ENCODE measurements at regions not wholly inside any gene's neighbourhood (a gene's known extent, or its start where the extent isn't known, plus 50 kb on each side); places are given as distances from the start of the nearest gene placed in this dataset.

DNA sequence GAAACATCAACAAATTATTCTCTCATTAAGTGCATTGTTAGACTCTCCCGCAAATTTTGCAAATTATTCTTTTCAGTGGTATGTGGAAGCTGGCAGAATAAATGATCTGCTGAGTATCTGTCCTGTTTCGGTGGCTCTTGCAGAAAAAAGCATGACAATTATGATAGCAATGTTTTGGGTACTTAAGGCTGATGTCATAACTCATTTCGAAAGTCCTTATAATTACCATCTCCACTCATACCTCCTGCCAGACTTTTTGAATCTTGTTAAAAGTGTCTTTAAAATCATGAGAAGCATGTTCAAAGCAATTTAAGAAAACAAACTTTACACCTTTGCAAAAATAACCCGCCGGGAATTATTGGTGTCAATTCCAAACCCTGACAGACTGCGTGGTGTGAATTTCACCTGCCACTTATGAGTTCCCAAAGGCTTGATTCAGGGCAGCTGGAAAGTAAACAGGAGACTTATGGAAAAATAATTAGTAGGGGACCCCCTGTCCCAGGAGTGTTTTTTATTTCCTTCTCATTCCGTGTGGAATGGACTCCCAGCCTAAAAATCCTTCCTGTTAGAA is 87.6 kb upstream of the E2F3 start:
- DNase-seq (ENCODE audit: low read depth) = no peak

DNA sequence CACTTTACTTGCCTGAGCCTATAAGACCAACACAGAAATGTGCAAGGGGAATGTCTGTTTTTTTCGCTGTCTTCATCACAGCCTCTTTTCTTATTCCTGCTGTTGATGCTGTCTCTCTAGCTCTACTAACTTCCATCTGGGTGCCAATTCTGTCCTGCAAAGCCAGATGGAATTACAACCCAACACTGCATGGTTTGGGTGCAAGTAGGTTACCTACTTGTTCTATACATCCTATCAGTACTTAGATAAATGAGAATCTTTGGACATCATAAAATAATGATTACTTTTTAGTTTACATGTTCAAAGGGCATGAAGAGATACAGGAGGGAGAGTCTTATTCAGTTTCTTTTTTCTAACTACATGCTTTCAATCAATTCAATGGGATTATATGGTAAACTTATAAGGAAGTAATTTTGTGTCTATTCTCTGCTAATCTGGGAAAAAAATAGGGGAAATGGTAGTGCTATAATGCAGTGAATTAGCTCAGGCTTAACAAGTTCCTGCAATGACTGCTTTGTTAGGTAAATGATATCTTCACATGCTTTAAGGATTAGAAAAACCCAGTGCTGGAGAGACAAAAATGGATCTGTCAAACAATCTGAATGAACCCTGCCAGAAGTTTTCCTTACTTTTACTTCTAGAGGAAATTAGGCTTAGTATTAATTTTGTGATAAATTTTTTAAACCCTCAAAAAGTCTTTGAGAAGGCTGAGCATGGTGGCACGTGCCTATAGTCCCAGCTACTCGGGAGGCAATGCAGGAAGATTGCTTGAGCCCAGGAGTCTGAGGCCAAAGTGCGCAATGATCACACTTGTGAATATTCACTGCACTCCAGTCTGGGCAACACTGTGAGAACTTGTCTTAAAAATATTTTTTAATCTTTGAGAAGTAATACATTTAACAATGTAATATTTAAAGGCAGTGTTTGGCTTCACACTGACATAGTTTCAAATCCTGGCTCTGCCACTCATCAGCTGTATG is 86.5 kb upstream of the E2F3 start:
- no peak for DNase-seq (ENCODE audit: low read depth)

DNA sequence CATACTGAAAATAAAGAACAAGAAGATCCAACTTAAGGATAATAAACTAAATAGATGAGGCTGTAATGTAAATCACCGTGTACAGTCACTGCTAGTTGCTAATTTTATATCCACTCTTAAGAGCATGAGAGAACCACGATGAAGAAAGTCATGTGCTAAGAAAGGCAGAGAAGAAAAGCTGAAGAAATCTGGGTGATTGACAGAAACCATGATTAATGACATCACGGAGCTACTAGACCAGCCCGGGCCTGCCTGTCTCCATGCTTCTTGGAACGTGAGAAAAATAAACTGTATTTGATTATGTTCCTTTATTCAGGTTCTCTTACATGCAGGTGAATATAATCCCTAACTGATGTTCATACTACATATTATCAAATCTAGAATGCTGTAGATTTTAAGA is 84.2 kb upstream of the E2F3 start:
- no peak for DNase-seq (ENCODE audit: low read depth)

DNA sequence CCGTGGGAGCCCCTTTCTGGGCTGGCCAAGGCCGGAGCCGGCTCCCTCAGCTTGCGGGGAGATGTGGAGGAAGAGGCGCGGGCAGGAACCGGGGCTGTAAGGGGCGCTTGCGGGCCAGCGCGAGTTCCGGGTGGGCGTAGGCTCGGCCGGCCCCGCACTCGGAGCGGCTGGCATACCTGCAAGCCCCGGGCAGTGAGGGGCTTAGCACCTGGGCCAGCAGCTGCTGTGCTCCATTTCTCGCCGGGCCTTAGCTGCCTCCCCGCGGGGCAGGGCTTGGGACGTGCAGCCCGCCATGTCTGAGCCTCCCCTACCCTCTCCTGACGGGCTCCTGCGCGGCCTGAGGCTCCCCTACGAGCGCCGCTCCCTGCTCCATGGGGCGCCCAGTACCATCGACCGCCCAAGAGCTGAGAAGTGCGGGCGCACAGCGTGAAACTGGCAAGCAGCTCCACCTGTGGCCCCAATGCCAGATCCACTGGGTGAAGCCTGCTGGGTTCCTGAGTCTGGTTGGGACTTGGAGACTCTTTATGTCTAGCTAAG is 82.8 kb upstream of the E2F3 start:
- DNase-seq (ENCODE audit: low read depth) = no peak

DNA sequence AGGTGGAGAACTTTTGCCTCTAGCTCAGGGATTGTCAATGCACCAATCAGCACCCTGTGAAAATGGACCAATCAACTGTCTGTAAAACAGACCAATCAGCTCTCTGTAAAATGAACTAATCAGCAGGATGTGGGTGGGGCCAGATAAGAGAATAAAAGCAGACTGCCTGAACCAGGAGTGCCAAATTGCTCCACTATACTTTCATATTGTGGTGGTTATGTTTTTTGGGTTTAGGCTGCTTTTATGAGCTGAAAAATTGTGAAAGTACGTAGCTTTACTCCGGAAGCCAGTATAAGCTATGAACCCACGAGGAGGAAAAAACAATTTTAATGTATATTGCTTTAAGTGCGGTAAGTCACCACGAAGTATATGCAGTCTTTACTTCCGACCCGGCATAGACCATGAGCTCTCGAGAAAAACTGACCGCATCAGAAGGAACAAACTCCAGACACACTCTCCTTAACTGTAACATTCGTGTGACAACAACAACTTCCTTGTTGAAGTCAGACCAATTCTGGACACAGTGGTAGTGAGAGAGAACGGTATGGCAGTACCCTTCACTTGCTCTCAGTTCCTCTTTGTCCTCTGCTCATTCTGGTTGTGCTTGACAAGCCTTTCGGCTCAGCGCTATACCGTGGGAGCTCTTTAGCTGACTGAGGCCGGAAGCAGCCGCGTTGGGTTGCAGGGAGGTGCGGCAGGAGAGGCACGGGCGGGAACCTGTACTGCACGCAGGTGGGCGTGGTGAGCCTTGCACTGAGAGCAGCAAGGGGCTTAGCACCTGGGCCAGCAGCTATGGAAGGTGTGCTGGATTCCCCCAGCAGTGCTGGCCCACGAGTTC is 81.9 kb upstream of the E2F3 start:
- peak; percentile 42 for DNase-seq (ENCODE audit: low read depth)

DNA sequence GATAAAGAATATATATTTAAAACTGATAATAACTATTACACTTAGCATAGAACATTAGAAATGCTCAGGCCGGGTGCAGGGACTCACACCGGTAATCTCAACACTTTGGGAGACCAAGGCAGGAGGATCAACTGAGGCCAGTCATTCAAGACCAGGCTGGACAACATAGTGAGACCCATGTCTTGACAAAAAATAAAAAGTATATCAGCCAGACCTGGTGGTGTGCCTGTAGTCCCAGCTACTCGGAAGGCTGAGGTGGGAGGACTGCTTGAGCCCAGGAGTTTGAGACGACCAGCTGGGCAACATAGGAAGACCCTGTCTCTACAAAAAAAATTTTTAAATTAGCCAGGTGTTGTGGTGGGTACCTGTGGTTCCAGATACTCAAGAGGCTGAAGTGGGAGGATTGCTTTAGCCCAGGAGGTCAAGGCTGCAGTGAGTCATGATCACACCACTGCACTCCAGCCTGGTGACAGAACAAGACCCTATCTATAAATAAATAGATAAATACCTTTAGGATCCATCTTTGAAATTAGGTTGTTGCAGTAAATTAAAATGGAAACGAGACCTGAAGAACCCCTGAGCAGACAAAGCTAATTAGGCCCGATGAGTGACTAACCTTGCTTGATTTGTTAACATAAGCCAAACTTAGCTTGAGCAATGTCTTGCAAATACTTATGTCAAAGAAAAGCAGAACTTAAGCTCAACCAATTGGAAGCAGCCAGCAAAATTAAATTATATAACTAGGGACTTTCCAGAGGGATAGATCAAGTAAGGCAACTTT is 75.8 kb upstream of the E2F3 start:
- no peak for DNase-seq (ENCODE audit: low read depth)

DNA sequence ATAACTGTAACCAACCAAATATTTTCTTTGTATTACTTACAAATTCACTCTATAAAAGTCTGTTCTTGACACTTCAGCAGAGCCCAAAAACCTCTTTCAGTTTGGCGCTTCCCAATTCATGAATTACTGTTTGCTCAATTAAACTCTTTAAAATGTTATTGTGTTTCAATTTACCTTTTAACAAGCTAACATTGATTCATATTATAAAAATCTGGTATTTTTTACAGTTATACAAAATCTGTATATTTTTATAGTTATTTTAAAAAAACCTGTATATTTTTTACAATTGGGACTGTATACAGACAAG is 75.3 kb upstream of the E2F3 start:
- no peak for DNase-seq (ENCODE audit: low read depth)

DNA sequence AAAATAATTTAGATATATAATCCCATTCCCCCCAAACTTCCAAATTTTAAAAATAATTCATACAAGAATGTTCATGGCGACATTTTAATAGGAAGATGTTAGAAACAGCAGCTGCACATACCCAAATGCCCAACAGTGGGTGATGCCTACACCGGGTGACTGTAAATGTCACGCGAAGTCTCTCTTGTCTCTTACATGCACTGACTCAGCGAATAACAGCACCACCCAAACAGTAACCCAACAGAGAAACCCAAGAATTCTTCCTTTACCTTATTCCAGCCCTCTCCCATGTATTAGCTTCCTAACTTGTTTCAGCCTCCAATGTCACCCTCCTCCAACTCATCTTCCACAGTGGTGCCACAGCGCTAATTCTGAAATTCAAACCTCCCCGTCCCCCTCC is 74.5 kb upstream of the E2F3 start:
- DNase-seq (ENCODE audit: low read depth) = no peak

DNA sequence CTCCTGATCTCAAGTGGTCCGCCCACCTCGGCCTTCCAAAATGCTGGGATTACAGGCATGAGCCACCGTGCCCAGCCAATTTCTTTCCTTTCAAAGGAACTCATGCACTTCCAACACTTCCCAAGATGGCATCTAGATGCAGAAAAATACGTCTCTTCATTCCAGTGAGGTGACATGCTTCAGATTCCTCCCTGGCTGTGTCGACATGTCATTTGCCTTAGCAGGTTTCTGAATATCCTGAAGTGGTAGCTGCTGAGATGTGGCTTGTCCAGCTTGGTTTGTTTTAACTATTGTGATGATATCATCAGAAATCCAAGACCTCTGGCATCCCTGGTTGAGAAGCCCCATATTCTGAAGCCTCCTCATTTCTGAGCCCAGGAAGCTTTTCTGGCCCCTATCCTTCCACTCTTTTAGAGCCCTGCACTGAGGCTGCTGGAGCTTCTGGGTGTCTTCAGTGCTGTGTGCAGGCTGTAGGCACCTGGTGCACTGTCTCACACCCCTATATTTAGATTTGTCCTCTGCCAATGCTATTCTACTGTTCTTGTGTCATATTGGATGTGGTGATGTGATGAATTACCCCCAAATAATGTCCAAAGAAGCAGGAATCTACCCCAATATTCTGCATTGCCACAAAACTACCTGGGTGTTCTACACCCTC is 73.3 kb upstream of the E2F3 start:
- DNase-seq (ENCODE audit: low read depth) = no peak

DNA sequence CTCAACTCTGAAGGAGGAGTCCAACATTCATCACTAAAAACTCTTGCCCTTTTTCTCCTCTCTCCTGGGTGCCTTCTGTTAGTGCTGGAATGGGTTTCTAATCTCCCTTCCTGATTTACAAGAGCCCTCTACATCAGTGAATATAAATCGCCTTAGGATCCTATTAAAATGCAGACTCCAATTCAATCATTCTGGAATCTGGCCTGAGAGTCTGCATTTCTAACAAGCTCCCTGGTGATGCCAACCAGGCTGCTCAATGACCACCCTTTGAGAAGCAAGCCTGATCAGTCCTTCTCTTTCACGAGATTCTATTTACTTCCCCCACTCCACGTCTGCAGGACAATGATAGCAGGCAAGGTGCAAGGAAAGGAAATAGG is 72.8 kb upstream of the E2F3 start:
- DNase-seq (ENCODE audit: low read depth) = no peak

DNA sequence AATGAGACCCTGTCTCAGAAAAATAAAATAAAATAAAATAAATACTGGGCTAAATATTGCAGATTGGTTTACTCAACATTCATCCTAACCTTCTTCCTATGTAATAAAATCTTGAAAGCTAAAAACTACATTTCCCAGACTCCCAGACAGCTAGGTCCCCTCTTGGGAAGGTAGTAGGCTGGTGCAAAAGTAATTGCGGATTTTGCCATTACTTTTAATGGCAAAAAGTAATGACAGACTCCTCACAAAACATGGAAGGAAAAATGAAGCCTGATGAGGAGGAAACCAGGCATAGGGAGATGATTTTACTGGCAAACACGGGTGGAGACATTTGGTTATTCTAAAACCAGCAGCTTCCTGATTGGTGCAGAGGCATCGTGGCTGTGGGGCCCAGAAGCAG is 70.6 kb upstream of the E2F3 start:
- DNase-seq (ENCODE audit: low read depth) = no peak

DNA sequence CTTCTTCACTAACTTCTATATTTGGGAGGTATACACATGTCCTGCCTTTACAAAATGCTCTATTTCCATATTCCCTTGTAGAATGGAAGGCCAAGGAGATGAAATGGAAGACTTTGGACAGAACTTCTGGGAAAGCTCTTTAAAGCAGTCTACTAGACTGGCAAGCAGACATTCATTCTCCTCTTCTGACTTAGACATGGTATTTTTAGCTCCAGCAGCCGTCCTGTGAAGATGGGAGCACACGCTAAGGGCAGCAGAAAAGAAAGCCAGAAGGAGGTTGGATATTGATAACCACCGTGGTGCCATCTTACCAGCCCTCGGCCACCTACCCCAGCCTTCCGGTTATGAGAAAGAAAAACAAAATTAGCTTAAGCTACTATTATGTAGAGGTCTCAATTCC is 70.1 kb upstream of the E2F3 start:
- no peak for DNase-seq (ENCODE audit: low read depth)

DNA sequence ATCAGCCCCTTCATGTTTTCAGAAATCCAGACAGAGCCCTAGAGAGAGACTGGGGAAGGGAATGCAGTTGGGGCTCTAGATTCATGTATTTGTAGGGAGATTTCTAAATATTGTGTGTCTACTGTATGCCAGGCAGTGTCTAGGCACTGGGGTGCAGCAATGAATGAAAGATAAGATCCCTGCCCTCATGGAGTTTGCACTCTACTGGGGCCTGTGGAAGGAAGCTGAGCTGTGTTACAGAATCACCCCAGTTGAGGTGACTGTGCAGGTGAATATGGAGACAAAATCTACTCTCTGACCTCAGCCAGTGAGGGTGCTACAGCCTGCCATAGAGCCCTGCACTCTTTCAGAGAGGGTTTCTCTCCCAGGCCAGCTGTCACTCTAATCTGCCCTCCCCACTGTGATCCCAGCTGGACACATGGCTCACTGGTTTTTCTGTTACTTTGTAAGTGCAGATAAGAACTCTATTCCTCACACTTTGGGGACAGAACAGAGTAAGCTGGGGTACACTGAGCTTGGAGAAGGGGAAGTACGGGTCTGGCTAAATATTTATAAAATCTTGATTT is 69.2 kb upstream of the E2F3 start:
- no peak for DNase-seq (ENCODE audit: low read depth)

DNA sequence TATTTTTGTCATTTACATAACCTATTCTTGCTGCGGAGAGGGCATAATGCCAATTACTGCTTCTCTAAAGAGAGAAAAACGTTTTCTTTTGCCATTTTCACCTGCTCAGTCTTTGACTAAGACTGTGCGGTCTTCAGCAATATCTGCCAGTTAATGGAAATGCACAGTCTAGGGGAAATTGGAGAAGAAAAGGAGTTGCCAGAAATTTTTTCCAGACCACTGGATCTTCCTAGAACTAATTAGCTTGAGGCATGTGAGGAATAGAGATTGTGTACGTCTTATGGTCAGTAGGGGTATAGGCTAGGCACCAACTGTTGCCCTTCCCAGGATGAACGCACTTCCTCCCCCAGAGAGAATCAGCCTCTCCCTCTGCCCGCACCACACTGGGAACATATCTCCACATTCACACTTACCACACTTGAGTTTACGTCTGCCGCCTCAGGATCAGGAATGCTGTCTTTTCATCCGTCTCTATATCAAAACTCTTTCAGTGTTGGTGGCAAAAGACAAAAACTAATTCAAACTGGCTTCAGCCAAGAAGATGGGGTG is 67.9 kb upstream of the E2F3 start:
- DNase-seq (ENCODE audit: low read depth) = no peak

DNA sequence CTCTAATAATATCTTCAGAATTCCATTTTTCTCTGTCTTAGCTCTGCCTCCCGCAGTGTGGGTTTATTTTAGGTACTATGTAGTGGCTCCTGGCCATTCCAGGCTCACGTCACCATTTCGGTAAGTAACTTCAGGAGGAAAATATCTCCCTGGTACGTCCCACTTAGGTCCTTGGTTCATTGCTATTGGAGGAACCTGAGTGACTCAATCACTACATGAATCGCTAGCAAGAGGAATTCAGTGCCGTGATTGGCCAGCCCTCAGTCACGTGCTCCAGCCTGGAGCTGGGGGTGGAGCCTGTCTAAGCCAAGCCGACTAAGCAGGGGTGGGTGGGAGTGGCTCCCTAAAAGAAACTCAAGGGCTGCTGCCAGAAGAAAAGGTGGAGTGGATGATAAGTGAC is 67.3 kb upstream of the E2F3 start:
- no peak for DNase-seq (ENCODE audit: low read depth)

DNA sequence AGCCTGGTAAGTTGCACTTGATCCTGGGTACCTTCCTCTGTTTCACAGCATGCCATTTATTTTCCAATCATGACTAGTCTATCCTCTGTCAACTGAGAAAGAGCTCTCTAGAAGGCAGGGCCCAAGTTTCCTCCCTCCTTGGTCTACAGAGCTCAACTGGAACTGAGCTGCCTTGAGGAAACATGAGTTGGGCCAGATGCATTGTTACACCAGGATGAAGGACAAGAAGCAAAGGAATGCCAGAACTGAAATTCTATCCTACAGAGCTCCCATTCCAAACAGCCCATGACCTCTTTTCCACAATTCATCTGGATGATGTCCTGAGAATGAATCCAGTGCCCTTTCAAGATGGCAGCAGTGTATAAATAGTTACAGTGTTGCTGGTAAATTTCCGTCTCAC is 66.7 kb upstream of the E2F3 start:
- no peak for DNase-seq (ENCODE audit: low read depth)

DNA sequence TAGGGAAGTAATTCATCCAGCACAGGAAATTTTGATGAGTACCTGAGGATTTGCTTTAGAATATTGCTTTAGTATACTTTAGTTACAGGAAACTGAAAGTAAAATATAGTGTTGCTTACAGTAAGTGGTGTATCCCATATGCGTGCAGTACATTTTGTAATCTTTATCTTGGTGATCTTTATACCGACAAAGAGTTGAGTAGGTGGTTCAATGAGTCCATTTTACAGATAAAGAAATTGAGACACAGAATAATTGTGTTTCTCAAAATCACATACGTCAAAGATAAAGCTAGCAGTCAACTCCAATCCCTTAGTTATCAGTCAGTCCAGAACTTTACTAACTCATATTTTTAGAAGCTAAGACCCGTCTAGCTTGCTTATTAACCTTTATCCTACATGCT is 65.8 kb upstream of the E2F3 start:
- DNase-seq (ENCODE audit: low read depth) = no peak

DNA sequence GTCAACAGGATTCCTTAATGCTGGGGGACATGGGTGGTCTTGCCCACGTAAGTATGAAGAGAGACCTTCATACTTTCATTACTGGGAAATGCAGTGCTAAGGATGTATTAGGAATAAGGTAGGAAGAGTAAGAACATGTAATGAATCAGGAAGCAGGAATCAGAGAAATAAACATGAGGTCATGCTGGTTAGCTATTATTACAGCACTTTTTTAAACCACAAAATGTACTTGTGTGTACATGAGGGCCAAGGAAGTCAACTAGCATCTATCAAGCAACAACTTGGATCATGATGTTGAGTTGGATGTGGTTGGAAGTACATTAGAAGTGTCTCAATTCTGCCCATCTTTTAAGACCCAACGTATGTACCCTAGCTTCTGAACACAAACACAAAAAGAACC is 63.5 kb upstream of the E2F3 start:
- DNase-seq (ENCODE audit: low read depth) = no peak

DNA sequence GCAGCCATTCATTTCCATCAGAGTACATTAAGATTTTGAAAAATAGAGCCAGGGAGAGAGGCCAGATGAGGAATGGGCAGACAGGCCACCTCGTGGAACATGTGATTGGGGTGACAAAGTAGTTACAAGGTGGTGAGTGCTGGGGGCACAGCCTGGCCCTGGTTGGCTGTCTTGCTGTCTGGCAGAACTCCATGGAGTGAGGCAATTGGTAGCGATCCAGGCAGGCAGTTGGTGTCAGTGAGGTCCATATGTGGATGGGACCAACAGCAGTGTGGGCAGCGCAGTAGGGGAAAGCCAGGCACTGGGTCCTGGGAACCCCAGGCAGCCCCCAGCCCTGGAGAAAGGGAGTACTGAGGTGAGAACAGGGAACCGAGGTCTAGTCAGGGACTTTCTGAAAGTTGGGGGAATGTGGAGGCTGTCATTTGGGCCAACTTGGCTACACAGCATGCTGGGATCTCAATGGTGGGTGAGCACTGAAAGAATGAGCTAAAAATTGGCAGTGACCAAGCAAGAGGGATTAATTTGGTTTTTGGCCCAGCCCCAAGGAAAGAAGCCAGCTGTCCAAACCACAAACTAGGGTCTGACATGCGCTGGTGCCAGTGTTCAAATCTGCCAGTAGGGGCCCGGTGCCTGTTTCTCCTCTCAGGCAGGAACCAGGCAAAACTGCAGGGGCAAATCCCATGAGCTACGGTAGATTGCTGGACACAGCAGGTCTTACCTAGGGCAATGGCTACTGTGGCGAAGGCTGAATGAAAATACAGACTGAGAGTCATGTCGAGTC is 61.4 kb upstream of the E2F3 start:
- DNase-seq (ENCODE audit: low read depth) = no peak

DNA sequence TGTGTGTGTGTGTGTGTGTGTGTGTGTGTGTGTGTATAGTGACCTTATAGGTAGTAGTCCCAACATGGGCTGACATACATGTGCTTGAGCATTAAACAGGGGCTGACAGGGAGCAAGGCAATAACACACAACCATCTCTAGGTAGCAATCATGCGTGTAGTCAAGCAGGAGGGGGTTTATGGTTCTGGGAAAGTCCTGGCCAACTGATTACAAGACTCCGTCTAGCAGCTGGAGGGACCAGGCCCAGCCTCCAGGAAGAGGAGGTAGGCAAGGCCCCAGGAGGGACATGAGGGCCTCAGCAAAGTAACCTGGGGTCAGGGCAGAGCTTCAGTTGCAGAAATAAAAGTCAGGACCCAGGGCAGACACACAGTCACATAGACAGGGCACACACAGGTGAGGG is 60.6 kb upstream of the E2F3 start:
- no peak for DNase-seq (ENCODE audit: low read depth)
